ENCODE measurements at regions not wholly inside any gene's neighbourhood (a gene's known extent, or its start where the extent isn't known, plus 50 kb on each side); places are given as distances from the start of the nearest gene placed in this dataset.

GRCh38 chr2:123116595-123116994 lies 908.5 kb upstream of the CNTNAP5 start:
- TF ChIP-seq, protein P1, sequence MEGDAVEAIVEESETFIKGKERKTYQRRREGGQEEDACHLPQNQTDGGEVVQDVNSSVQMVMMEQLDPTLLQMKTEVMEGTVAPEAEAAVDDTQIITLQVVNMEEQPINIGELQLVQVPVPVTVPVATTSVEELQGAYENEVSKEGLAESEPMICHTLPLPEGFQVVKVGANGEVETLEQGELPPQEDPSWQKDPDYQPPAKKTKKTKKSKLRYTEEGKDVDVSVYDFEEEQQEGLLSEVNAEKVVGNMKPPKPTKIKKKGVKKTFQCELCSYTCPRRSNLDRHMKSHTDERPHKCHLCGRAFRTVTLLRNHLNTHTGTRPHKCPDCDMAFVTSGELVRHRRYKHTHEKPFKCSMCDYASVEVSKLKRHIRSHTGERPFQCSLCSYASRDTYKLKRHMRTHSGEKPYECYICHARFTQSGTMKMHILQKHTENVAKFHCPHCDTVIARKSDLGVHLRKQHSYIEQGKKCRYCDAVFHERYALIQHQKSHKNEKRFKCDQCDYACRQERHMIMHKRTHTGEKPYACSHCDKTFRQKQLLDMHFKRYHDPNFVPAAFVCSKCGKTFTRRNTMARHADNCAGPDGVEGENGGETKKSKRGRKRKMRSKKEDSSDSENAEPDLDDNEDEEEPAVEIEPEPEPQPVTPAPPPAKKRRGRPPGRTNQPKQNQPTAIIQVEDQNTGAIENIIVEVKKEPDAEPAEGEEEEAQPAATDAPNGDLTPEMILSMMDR (IDR thresholded peaks at IDR 0.05; ENCODE audit: low read depth, low read length), result no peak
- TF ChIP-seq POLR2A (IDR thresholded peaks at IDR 0.05; ENCODE audit: extremely low read depth, insufficient read length) (no peak), MYC (IDR thresholded peaks at IDR 0.05; ENCODE audit: low read depth, low read length) (no peak)
- TF ChIP-seq, protein P2, sequence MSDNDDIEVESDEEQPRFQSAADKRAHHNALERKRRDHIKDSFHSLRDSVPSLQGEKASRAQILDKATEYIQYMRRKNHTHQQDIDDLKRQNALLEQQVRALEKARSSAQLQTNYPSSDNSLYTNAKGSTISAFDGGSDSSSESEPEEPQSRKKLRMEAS (IDR thresholded peaks at IDR 0.05; ENCODE audit: low read depth, low read length), result no peak
- no peak for DNase-seq (ENCODE audit: low read depth)
- no peak overlapping the region for H3K4me3 ChIP-seq (ENCODE audit: low read depth, low read length)

DNA sequence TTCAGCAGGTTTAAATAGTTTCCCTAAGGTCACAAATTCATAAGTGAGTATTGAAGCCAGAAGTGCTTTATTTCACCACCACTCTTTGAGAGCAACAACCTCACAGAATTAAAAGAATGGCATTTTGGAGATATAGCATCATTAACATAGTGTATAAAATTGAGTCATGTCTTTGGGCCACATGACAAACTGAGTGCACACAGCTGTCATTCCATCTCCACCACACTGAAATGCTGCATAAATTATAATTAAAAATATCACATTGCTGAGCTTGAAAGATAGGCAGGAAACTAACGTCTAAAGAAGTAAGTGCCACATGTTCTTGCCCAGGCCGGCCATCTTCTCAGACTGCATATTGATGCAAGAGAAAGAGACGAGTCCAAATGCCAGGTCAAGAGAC lies 897.9 kb upstream of the CNTNAP5 start:
- no peak for DNase-seq (ENCODE audit: low read depth)
- H3K4me3 ChIP-seq (ENCODE audit: low read depth, low read length), result no peak overlapping the region
- TF ChIP-seq, protein P1 (IDR thresholded peaks at IDR 0.05; ENCODE audit: low read depth, low read length), result no peak
- TF ChIP-seq MYC (IDR thresholded peaks at IDR 0.05; ENCODE audit: low read depth, low read length) (no peak), POLR2A (IDR thresholded peaks at IDR 0.05; ENCODE audit: extremely low read depth, insufficient read length) (no peak)
- TF ChIP-seq, protein P2 (IDR thresholded peaks at IDR 0.05; ENCODE audit: low read depth, low read length), result no peak

DNA sequence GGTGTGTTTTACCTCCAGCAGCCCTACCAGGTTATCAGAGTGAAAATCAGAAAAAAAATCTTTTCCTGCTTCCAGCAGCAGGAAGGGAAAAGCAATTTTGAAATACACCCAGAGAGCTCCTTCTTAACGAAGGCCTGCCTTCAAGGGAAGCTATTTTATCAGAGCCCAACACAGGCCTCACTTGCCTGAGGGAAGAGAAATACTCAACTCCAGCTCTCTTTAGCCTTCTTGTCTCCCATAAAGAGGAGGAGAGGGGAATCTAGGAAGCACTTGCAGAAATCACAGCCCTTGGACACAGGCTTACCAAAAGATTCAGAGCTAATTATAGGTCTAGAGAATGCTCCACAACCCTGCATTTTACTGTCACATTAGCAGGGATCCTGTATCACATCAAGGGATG lies 896.1 kb upstream of the CNTNAP5 start:
- no peak overlapping the region for H3K4me3 ChIP-seq (ENCODE audit: low read depth, low read length)
- TF ChIP-seq, protein P2 (IDR thresholded peaks at IDR 0.05; ENCODE audit: low read depth, low read length), result no peak
- no peak for TF ChIP-seq MYC (IDR thresholded peaks at IDR 0.05; ENCODE audit: low read depth, low read length)
- TF ChIP-seq, protein P1 (IDR thresholded peaks at IDR 0.05; ENCODE audit: low read depth, low read length), result no peak
- TF ChIP-seq POLR2A (IDR thresholded peaks at IDR 0.05; ENCODE audit: extremely low read depth, insufficient read length), result no peak
- DNase-seq (ENCODE audit: low read depth), result no peak

DNA sequence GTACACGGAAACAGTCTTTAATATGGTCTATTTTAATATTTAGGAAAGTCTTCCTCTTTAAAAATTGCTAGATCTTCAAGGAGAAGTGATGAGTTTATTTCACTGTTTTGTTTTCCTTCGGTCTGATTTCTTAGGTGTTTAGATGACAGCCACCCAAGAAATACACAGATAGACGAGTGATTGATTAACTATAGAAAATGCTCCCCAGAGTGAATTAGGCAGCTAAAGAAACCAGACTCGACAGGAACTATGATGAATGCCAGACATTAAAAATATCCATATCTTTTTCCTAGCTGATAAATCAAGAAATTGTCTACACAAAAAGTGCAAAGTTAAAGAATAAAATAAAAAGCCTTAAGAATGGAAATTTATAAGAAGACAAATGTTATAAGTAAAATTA lies 888.7 kb upstream of the CNTNAP5 start:
- DNase-seq (ENCODE audit: low read depth), result no peak
- TF ChIP-seq, protein P1 (IDR thresholded peaks at IDR 0.05; ENCODE audit: low read depth, low read length), result no peak
- TF ChIP-seq MYC (IDR thresholded peaks at IDR 0.05; ENCODE audit: low read depth, low read length) (no peak), POLR2A (IDR thresholded peaks at IDR 0.05; ENCODE audit: extremely low read depth, insufficient read length) (no peak)
- TF ChIP-seq, protein P2 (IDR thresholded peaks at IDR 0.05; ENCODE audit: low read depth, low read length), result no peak
- H3K4me3 ChIP-seq (ENCODE audit: low read depth, low read length), result no peak overlapping the region

DNA sequence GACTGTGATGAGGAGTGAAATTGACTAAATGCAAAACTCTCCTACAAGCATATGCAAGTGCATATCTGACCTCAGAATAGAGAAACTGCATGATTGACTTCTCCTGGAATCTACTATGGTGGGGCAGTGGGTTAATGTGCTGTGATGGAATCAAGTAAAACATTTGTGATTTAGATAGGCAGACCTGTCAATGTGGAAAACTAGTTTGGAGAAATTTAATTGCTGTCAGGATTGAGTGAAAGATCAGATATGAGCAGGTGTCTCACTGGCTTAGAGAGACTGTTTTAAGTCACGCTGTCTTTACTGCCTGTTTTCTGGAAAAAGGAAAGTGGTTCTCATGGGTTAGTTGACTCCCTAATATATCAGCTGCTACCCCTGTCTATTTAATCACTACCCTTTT lies 881.0 kb upstream of the CNTNAP5 start:
- no peak overlapping the region for H3K4me3 ChIP-seq (ENCODE audit: low read depth, low read length)

More for the DNA sequence above, 881.0 kb upstream of the CNTNAP5 start:
- no peak for DNase-seq (ENCODE audit: low read depth)
- TF ChIP-seq, protein P1 (IDR thresholded peaks at IDR 0.05; ENCODE audit: low read depth, low read length), result no peak
- TF ChIP-seq POLR2A (IDR thresholded peaks at IDR 0.05; ENCODE audit: extremely low read depth, insufficient read length) (no peak), MYC (IDR thresholded peaks at IDR 0.05; ENCODE audit: low read depth, low read length) (no peak)
- TF ChIP-seq, protein P2 (IDR thresholded peaks at IDR 0.05; ENCODE audit: low read depth, low read length), result no peak
